ENCODE measurements at regions not wholly inside any gene's neighbourhood (a gene's known extent, or its start where the extent isn't known, plus 50 kb on each side); places are given as distances from the start of the nearest gene placed in this dataset.

GRCh38 chr1:2890221-2890850 lies 88.8 kb upstream of the TTC34 start:
- DNase-seq: no peak

- no peak for DNase-seq
Measured at GRCh38 chr1:2891923-2892448, 90.5 kb upstream of the TTC34 start.

GRCh38 chr1:2893473-2894120 lies 92.1 kb upstream of the TTC34 start:
- DNase-seq: no peak

GRCh38 chr1:2894381-2895041 lies 93.0 kb upstream of the TTC34 start:
- no peak for DNase-seq

- DNase-seq: no peak
Measured at GRCh38 chr1:2896824-2897223, 95.3 kb upstream of the TTC34 start.

GRCh38 chr1:2903226-2903625 lies 101.7 kb upstream of the TTC34 start:
- DNase-seq: no peak

GRCh38 chr1:2904191-2904590 lies 102.7 kb upstream of the TTC34 start:
- no peak for DNase-seq

- no peak for DNase-seq
Measured at GRCh38 chr1:2905356-2905755, 103.9 kb upstream of the TTC34 start.

GRCh38 chr1:2906085-2906484 lies 104.6 kb upstream of the TTC34 start:
- DNase-seq: no peak

GRCh38 chr1:2906620-2907019 lies 105.1 kb upstream of the TTC34 start:
- no peak for DNase-seq

- no peak for DNase-seq
Measured at GRCh38 chr1:2907051-2907450, 105.6 kb upstream of the TTC34 start.

GRCh38 chr1:2908081-2908480 lies 106.6 kb upstream of the TTC34 start:
- DNase-seq: no peak

GRCh38 chr1:2908561-2908960 lies 107.1 kb upstream of the TTC34 start:
- no peak for DNase-seq

- DNase-seq: no peak
Measured at GRCh38 chr1:2909797-2910196, 108.3 kb upstream of the TTC34 start.

- no peak for DNase-seq
Measured at GRCh38 chr1:2910211-2910610, 108.7 kb upstream of the TTC34 start.

GRCh38 chr1:2911421-2912178 lies 109.7 kb upstream of the ACTRT2 start:
- DNase-seq: no peak

GRCh38 chr1:2912424-2913061 lies 108.7 kb upstream of the ACTRT2 start:
- DNase-seq: no peak

GRCh38 chr1:2913091-2913490 lies 108.2 kb upstream of the ACTRT2 start:
- no peak for DNase-seq

GRCh38 chr1:2914702-2915101 lies 106.6 kb upstream of the ACTRT2 start:
- no peak for DNase-seq

- no peak for DNase-seq
Measured at GRCh38 chr1:2916153-2916552, 105.1 kb upstream of the ACTRT2 start.

GRCh38 chr1:2916706-2917105 lies 104.6 kb upstream of the ACTRT2 start:
- DNase-seq: no peak

- DNase-seq: no peak
Measured at GRCh38 chr1:2917284-2917683, 104.0 kb upstream of the ACTRT2 start.

- no peak for DNase-seq
Measured at GRCh38 chr1:2918441-2918840, 102.8 kb upstream of the ACTRT2 start.
